Coronary artery (tissue), 2 donors: ENCODE measurements at regions not wholly inside any gene's neighbourhood (a gene's known extent, or its start where the extent isn't known, plus 50 kb on each side); places are given as distances from the start of the nearest gene placed in this dataset.
"Not testable (repeated sequence)": the region's sequence is repeated elsewhere in the genome, so short reads cannot be mapped to it uniquely, and the experiment has no call there.

Experiments used
- DNase-seq: peaks from one replicate; pipeline ENCODE4 v3.0.0-alpha.2; 2017; ENCODE audit warnings: low spot score
- H3K27ac ChIP-seq, 2 donors: fragments of 200-600 bp; sonication (generic); one replicate each; pipeline ENCODE4 v1.5.1; 2016 to 2019
- H3K4me3 ChIP-seq: fragments of 200-600 bp; sonication (generic); 2 replicates; pipeline ENCODE4 v1.5.1; 2016; ENCODE audit warnings: mild to moderate bottlenecking, moderate library complexity
- CTCF ChIP-seq: fragments of 200-600 bp; sonication (generic); IDR thresholded peaks from one replicate; pipeline ENCODE4 v1.5.1; 2019; ENCODE audit warnings: antibody characterized with exemption

GRCh38 chr7:42645906-42646305, 266.0 kb downstream of the C7orf25 start:
- TF ChIP-seq CTCF: no peak
- no peak overlapping the region for H3K4me3 ChIP-seq
- DNase-seq: no peak
- no peak overlapping the region for H3K27ac ChIP-seq

GRCh38 chr7:42642699-42643098, 269.2 kb downstream of the C7orf25 start:
- no peak overlapping the region for H3K27ac ChIP-seq
- H3K4me3 ChIP-seq: no peak overlapping the region
- no peak for TF ChIP-seq CTCF
- no peak for DNase-seq

GRCh38 chr7:42639930-42640329, 271.9 kb downstream of the C7orf25 start:
- H3K4me3 ChIP-seq: no peak overlapping the region
- no peak overlapping the region for H3K27ac ChIP-seq
- no peak for DNase-seq
- TF ChIP-seq CTCF: no peak

GRCh38 chr7:42636380-42636779, 275.5 kb downstream of the C7orf25 start:
- DNase-seq: not testable (repeated sequence)

GRCh38 chr7:42628054-42628453, 283.8 kb downstream of the C7orf25 start:
- TF ChIP-seq CTCF: no peak
- Histone ChIP-seq H3K27ac (no peak overlapping the region), H3K4me3 (no peak overlapping the region)
- DNase-seq: no peak

More at GRCh38 chr7:42636380-42636779, 275.5 kb downstream of the C7orf25 start:
- H3K27ac ChIP-seq, H3K4me3 ChIP-seq: not testable (repeated sequence)

GRCh38 chr7:42627626-42628025, 284.2 kb downstream of the C7orf25 start:
- H3K27ac ChIP-seq: no peak overlapping the region
- no peak overlapping the region for H3K4me3 ChIP-seq
- no peak for TF ChIP-seq CTCF
- DNase-seq: no peak

- TF ChIP-seq CTCF: no peak
- no peak for DNase-seq
- Histone ChIP-seq H3K27ac (no peak overlapping the region), H3K4me3 (no peak overlapping the region)
Observed at GRCh38 chr7:42627101-42627500, 284.8 kb downstream of the C7orf25 start.

GRCh38 chr7:42625421-42625820, 286.4 kb downstream of the C7orf25 start:
- H3K27ac ChIP-seq: no peak overlapping the region
- DNase-seq: no peak
- no peak overlapping the region for H3K4me3 ChIP-seq
- no peak for TF ChIP-seq CTCF
